ENCODE measurements at regions not wholly inside any gene's neighbourhood (a gene's known extent, or its start where the extent isn't known, plus 50 kb on each side); places are given as distances from the start of the nearest gene placed in this dataset.

DNA sequence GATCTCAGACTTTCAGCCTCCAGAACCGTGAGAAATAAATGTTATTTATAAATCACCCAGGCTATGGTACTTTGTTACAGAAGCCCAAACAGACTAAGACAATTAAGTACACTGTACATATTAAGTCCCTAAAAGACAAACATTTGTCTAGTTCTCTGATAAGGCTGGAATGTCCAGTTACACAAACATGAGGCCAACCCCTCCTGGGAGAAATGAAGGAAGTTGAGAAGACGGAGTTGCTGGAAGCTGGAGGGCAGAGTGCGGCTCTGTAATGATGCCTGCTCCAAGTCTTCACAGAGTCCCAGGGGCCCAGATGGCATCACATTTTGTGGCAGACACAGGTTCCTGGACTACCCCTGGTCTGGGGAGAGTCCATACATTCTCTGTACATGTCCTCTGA, 79.2 kb upstream of the ST8SIA3 start:
- Histone ChIP-seq H3K9me3 (replicated peaks; ENCODE audit: control insufficient read depth, insufficient read depth, low read depth, low read length) (no peaks in the 10 kb centered on the region), H2AFZ (ENCODE audit: low read depth, low read length) (no peak overlapping the region), H3K27ac (ENCODE audit: extremely low read depth, low read depth, low read length) (no peak overlapping the region), H4K20me1 (replicated peaks; ENCODE audit: control insufficient read depth, insufficient read depth, low read length) (no peaks in the 10 kb centered on the region), H3K9me1 (ENCODE audit: control insufficient read depth, insufficient read depth, low read length) (no peaks in the 10 kb centered on the region), H3K4me1 (replicated peaks in 1 of 2; ENCODE audit: control insufficient read depth in 2 of 2, insufficient read depth in 2 of 2, low read length in 2 of 2) (no peaks in the 10 kb centered on the region), H3K79me2 (ENCODE audit: control insufficient read depth, insufficient read depth, low read length) (no peaks in the 10 kb centered on the region), H3K27me3 (ENCODE audit: control insufficient read depth in 2 of 2, insufficient read depth in 2 of 2, low read length in 2 of 2) (no peaks in the 10 kb centered on the region), H3K36me3 (ENCODE audit: control insufficient read depth, insufficient read depth, low read length) (no peaks in the 10 kb centered on the region), H3K9ac (ENCODE audit: insufficient read depth in 1 of 2, low read depth in 2 of 2, low read length in 2 of 2) (no peak overlapping the region), H3K4me2 (ENCODE audit: insufficient read depth, low read length) (no peak overlapping the region), H3K4me3 (no peak overlapping the region)
- in situ Hi-C loops (cut with MboI) = no loop called here
- intact Hi-C loops (cut with micrococcal nuclease) = no loop called here
- DNase-seq (ENCODE audit: extremely low read depth in 1 of 4, low spot score in 3 of 4) (no peak), ATAC-seq (no peak), FAIRE-seq (no peak)
- CTCF ChIA-PET (ENCODE audit: low intra/inter-chr PET ratio) = no interaction called here
- no TSS peak for BruUV-seq (replicated peaks)
- POLR2A ChIA-PET = no interaction called here
- 4% methylated on average over 3 of the region's 3 CpGs for WGBS (ENCODE audit: insufficient coverage, low coverage, missing lambda C conversion rate)
- TF ChIP-seq SMARCB1 (IDR thresholded peaks at IDR 0.05; ENCODE audit: insufficient read length, low read depth) (no peak), PURB (CRISPR knock-in tag; IDR thresholded peaks at IDR 0.05; ENCODE audit: low read depth) (no peak), ETV1 (tag; conservative IDR thresholded peaks at IDR 0.05; ENCODE audit: low read depth) (no peak), ZNF184 (CRISPR knock-in tag; IDR thresholded peaks at IDR 0.05) (no peak), MYC (IDR thresholded peaks at IDR 0.05; ENCODE audit: low read depth, low read length) (no peak), MYC (CRISPR knock-in tag; IDR thresholded peaks at IDR 0.05; ENCODE audit: borderline replicate concordance, low read depth) (no peak)
- TF ChIP-seq, protein P1, sequence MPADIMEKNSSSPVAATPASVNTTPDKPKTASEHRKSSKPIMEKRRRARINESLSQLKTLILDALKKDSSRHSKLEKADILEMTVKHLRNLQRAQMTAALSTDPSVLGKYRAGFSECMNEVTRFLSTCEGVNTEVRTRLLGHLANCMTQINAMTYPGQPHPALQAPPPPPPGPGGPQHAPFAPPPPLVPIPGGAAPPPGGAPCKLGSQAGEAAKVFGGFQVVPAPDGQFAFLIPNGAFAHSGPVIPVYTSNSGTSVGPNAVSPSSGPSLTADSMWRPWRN (IDR thresholded peaks at IDR 0.05; ENCODE audit: low read depth) = no peak
- TF ChIP-seq, protein P2, sequence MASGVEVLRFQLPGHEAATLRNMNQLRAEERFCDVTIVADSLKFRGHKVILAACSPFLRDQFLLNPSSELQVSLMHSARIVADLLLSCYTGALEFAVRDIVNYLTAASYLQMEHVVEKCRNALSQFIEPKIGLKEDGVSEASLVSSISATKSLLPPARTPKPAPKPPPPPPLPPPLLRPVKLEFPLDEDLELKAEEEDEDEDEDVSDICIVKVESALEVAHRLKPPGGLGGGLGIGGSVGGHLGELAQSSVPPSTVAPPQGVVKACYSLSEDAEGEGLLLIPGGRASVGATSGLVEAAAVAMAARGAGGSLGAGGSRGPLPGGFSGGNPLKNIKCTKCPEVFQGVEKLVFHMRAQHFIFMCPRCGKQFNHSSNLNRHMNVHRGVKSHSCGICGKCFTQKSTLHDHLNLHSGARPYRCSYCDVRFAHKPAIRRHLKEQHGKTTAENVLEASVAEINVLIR (CRISPR knock-in tag; IDR thresholded peaks at IDR 0.05) = no peak
- TF ChIP-seq, protein P3, sequence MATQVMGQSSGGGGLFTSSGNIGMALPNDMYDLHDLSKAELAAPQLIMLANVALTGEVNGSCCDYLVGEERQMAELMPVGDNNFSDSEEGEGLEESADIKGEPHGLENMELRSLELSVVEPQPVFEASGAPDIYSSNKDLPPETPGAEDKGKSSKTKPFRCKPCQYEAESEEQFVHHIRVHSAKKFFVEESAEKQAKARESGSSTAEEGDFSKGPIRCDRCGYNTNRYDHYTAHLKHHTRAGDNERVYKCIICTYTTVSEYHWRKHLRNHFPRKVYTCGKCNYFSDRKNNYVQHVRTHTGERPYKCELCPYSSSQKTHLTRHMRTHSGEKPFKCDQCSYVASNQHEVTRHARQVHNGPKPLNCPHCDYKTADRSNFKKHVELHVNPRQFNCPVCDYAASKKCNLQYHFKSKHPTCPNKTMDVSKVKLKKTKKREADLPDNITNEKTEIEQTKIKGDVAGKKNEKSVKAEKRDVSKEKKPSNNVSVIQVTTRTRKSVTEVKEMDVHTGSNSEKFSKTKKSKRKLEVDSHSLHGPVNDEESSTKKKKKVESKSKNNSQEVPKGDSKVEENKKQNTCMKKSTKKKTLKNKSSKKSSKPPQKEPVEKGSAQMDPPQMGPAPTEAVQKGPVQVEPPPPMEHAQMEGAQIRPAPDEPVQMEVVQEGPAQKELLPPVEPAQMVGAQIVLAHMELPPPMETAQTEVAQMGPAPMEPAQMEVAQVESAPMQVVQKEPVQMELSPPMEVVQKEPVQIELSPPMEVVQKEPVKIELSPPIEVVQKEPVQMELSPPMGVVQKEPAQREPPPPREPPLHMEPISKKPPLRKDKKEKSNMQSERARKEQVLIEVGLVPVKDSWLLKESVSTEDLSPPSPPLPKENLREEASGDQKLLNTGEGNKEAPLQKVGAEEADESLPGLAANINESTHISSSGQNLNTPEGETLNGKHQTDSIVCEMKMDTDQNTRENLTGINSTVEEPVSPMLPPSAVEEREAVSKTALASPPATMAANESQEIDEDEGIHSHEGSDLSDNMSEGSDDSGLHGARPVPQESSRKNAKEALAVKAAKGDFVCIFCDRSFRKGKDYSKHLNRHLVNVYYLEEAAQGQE (IDR thresholded peaks at IDR 0.05; ENCODE audit: borderline replicate concordance) = no peak
- TF ChIP-seq, protein P3 (CRISPR knock-in tag; IDR thresholded peaks at IDR 0.05; ENCODE audit: low read depth) = no peak
- TF ChIP-seq, protein P4, sequence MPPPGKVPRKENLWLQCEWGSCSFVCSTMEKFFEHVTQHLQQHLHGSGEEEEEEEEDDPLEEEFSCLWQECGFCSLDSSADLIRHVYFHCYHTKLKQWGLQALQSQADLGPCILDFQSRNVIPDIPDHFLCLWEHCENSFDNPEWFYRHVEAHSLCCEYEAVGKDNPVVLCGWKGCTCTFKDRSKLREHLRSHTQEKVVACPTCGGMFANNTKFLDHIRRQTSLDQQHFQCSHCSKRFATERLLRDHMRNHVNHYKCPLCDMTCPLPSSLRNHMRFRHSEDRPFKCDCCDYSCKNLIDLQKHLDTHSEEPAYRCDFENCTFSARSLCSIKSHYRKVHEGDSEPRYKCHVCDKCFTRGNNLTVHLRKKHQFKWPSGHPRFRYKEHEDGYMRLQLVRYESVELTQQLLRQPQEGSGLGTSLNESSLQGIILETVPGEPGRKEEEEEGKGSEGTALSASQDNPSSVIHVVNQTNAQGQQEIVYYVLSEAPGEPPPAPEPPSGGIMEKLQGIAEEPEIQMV (tag; conservative IDR thresholded peaks at IDR 0.05; ENCODE audit: low read depth) = no peak
